GM12872 (cell line): ENCODE measurements at regions not wholly inside any gene's neighbourhood (a gene's known extent, or its start where the extent isn't known, plus 50 kb on each side); places are given as distances from the start of the nearest gene placed in this dataset.

Experiments used
- TF ChIP-seq, protein P1 (sequence below): IDR thresholded peaks from 3 replicates; pipeline ENCODE4 v1.5.1; 2011; ENCODE audit warnings: low read depth, mild to moderate bottlenecking, low read length, moderate library complexity; ENCODE audit not compliant: insufficient read depth

DNA sequence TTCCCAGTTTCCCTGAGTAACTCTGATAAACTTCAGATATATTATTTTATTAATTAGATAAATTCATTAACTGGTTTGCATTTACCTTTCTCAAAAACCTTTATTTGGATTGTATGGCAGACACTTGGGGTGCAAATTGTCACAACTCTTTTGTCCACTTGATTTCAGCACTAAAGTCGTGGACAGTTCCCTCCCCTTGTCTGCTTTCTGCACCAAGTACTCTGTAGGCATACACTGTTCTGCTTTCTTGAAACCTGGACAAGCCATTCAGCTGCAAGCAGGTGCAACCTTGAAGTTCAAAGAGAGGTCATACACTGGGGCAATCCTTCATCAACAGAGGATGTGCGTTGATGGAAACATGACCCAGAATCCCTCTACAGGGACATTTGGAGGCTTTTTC is 162.9 kb downstream of the ARL5B start:
- TF ChIP-seq, protein P1, sequence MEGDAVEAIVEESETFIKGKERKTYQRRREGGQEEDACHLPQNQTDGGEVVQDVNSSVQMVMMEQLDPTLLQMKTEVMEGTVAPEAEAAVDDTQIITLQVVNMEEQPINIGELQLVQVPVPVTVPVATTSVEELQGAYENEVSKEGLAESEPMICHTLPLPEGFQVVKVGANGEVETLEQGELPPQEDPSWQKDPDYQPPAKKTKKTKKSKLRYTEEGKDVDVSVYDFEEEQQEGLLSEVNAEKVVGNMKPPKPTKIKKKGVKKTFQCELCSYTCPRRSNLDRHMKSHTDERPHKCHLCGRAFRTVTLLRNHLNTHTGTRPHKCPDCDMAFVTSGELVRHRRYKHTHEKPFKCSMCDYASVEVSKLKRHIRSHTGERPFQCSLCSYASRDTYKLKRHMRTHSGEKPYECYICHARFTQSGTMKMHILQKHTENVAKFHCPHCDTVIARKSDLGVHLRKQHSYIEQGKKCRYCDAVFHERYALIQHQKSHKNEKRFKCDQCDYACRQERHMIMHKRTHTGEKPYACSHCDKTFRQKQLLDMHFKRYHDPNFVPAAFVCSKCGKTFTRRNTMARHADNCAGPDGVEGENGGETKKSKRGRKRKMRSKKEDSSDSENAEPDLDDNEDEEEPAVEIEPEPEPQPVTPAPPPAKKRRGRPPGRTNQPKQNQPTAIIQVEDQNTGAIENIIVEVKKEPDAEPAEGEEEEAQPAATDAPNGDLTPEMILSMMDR, result no peak

DNA sequence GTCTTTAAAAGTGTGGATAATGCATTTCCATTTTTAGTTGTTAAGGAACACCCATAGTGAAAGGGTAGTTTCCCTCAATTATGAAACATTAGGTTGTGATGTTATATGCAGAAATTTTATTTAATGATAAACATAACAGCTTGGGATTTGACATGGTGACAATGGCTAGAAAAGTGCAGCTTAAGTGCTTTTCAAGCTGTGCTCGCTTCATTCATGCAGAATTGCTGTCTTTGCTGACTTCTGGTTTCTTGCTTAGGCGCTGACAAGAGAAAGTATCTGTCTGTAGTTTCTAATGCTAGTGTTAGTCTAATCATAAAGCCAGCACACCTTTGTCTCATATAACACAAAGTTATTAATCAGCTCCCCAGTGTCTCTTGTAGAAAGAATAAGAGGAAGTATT is 170.0 kb downstream of the ARL5B start:
- TF ChIP-seq, protein P1, result no peak

DNA sequence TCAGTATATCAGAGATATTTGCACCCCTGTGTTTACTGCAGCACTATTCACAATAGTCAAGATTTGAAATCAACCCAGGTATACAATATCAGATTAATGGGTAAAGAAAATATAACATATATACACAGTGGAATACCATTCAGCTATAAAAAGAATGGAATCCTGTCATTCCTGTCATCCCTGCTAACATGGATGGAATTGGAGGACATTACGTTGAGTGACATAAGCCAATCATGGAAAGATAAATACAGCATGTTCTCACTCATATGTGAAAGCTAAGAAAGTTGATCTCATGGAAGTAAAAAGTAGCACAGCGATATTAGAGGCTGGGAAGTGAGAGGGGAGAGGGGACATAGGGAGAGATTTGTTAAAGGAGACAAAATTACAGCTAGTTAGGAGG is 171.0 kb downstream of the ARL5B start:
- TF ChIP-seq, protein P1, result no peak

DNA sequence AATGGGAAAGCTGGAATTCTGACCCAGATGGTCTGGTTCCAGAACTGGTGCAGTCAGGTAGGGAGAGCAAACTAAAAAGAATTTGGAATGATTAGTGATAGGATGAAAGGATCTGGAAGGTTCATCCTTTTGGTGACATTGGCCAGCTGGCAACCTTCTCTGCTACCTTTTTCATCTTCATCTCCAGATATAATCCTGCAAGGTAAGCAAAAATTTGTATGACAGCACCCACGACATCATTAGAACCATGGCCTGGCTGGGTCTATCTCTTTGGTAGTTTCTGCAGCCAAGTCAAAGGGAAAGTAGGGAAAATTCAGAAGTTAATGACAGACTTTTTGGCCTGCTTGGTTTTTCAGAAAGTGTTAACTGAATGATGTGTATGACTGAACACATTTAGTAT is 188.9 kb upstream of the MALRD1 start:
- TF ChIP-seq, protein P1, result no peak

DNA sequence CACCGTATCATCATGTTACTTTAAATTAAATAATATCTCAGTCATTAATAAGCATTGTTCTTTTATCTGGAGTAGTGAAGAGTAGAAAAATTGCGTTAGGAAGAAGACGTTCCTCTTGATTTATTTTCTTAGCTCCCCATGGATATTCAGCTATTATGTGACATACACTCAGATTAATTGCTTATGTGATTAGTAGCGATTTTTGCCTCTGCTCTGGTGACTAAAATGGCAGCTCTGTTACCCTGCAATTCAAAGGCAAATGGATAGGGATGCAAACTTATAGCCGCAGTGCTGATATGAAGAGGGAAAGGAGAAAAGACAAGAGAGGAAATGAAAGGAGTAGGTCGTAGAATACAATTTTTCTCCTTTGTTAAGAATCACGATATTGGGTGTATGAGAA is 188.4 kb upstream of the MALRD1 start:
- TF ChIP-seq, protein P1, result no peak

DNA sequence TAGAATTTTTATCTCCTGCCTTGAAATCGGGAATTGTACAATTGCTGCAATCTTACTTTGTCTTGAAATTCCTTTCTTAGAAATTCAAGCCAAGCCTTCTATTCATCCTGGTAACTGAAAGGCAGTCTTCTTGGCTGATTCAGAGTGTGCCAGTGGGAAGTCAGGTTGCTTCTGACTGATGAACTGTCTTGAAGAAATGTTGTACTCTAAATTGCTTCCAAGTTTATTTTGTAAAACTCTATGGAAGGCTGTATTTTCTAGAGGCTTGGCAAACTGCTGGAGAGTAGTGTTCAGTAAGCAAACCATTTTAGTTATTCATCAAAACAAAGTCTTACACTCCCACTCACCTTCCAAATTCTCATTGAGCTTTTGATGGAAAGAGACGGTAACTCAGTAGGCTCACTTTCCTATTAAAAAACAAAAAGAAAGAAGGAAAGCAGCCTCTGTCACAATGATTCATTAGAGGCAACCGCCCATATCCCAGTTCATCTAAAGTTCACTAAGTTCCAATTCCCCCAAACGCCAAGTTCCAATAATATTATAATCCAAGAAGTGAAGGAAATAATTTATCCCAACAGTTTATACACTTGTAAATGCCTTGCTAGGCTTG is 187.9 kb upstream of the MALRD1 start:
- TF ChIP-seq, protein P1, result no peak

DNA sequence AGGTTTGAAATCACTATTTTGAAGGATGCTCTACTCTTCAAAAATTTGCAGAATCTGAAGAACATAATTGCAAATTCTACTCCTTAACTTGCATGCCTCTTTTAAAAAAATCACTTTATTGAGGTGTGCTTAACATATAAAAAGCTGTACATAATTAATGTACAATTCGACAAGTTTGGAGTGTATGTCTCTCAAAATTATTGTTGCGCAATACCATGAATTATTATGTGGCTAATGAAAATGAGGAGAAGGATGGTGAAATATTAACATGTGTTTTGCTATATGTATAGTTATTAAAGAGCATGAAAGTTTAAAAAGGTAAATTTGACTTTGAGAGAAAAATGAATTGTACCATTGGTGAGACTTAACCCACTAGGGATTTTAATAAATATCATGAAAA is 187.2 kb upstream of the MALRD1 start:
- TF ChIP-seq, protein P1, result no peak

DNA sequence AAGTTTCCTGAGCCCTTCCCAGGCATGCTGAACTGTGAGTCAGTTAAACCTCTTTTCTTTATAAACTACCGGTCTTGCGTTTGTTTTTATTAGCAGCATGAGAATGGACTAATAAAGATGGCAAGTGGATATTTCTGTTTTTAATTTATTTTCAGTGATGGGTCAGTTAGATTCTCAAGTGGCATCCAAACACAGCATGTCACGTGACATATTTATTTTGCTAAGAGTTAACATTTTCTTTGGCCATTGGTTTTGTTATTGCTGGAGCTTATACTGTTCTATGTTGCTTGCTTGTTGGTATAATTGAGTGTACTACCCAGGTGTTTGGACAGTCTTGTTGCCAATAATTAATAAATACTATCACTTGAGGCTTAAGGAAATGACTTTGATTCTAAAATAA is 181.7 kb upstream of the MALRD1 start:
- TF ChIP-seq, protein P1, result no peak
